Suprapubic skin (tissue), 4 donors: ENCODE measurements at regions not wholly inside any gene's neighbourhood (a gene's known extent, or its start where the extent isn't known, plus 50 kb on each side); places are given as distances from the start of the nearest gene placed in this dataset.

Experiments used
- CTCF ChIP-seq, 2 donors: fragments of 200-600 bp in 1 of 2; fragments of 450-650 bp in 1 of 2; sonication (generic) in 1 of 2; IDR thresholded peaks; one replicate each; pipeline ENCODE4 v1.5.1; 2016 to 2019; ENCODE audit warnings: antibody characterized with exemption in 2 of 2, mild to moderate bottlenecking in 1 of 2, moderate library complexity in 1 of 2
- EP300 ChIP-seq: sonication (generic); formaldehyde crosslinking; IDR thresholded peaks from one replicate; pipeline ENCODE4 v1.6.1; 2017; ENCODE audit warnings: antibody characterized with exemption
- POLR2A ChIP-seq, 2 donors: fragments of 450-650 bp; IDR thresholded peaks; one replicate each; pipeline ENCODE4 v1.6.1; 2017; ENCODE audit warnings: antibody characterized with exemption in 2 of 2, mild to moderate bottlenecking in 2 of 2, moderate library complexity in 2 of 2
- POLR2AphosphoS5 ChIP-seq, 3 donors: sonication (generic); formaldehyde crosslinking; IDR thresholded peaks; one replicate each; pipeline ENCODE4 v1.6.1; 2017; ENCODE audit warnings: antibody characterized with exemption in 3 of 3

GRCh38 chr3:30477149-30477921 is 129.1 kb upstream of the TGFBR2 start:
- TF ChIP-seq CTCF (IDR thresholded peaks at IDR 0.05) (no peak), POLR2A (IDR thresholded peaks at IDR 0.05) (no peak), POLR2AphosphoS5 (IDR thresholded peaks at IDR 0.05) (no peak), EP300 (no peak)
